ENCODE measurements at regions not wholly inside any gene's neighbourhood (a gene's known extent, or its start where the extent isn't known, plus 50 kb on each side); places are given as distances from the start of the nearest gene placed in this dataset.

GRCh38 chr2:144290276-144290675, 229.6 kb downstream of the ZEB2 start:
- TF ChIP-seq POLR2A (IDR thresholded peaks at IDR 0.05; ENCODE audit: low read depth, low read length) (no peak), POLR2AphosphoS5 (IDR thresholded peaks at IDR 0.05; ENCODE audit: low read depth, low read length) (no peak), TAF1 (IDR thresholded peaks at IDR 0.05; ENCODE audit: borderline replicate concordance, low read depth, low read length) (no peak)
